Breast epithelium (tissue), 4 donors: ENCODE measurements at regions not wholly inside any gene's neighbourhood (a gene's known extent, or its start where the extent isn't known, plus 50 kb on each side); places are given as distances from the start of the nearest gene placed in this dataset.
A peak's percentile ranks its signal among the peaks of the same experiment; 100 is the strongest.

Experiments
- DNase-seq, 2 donors: peaks; one replicate each; pipeline ENCODE4 v3.0.0-alpha.2; 2019; ENCODE audit warnings: low spot score in 2 of 2
- H3K27ac ChIP-seq, 2 donors: fragments of 200-600 bp; sonication (generic) in 1 of 2; one replicate each; pipeline ENCODE4 v1.5.1; 2016 to 2019; ENCODE audit warnings: mild to moderate bottlenecking in 1 of 2
- H3K27me3 ChIP-seq, 2 donors: fragments of 200-600 bp; sonication (generic) in 1 of 2; one replicate each; pipeline versions ENCODE4 v1.5.1 to v1.6.0; 2017 to 2019; ENCODE audit warnings: control low read depth in 1 of 2, mild to moderate bottlenecking in 1 of 2
- H3K36me3 ChIP-seq: fragments of 200-600 bp; one replicate; pipeline ENCODE4 v1.5.1; 2019
- H3K4me1 ChIP-seq, 2 donors: fragments of 200-600 bp; sonication (generic); one replicate each; pipeline ENCODE4 v1.5.1; 2016 to 2019; ENCODE audit warnings: control low read depth in 1 of 2
- H3K4me3 ChIP-seq, 3 donors: fragments of 200-600 bp; sonication (generic); 1 replicate in 2 of 3; 2 replicates in 1 of 3; pipeline ENCODE4 v1.5.1; 2016 to 2019; ENCODE audit warnings: mild to moderate bottlenecking in 3 of 3, moderate library complexity in 2 of 3
- H3K9me3 ChIP-seq, 2 donors: fragments of 200-600 bp; sonication (generic) in 1 of 2; one replicate each; pipeline ENCODE4 v1.5.1; 2016 to 2019; ENCODE audit warnings: control low read depth in 1 of 2
- CTCF ChIP-seq, 3 donors: fragments of 450-650 bp; IDR thresholded peaks; one replicate each; pipeline ENCODE4 v1.5.1; 2016 to 2017; ENCODE audit warnings: antibody characterized with exemption in 3 of 3, mild to moderate bottlenecking in 3 of 3, moderate library complexity in 3 of 3
- POLR2A ChIP-seq: fragments of 450-650 bp; IDR thresholded peaks from one replicate; pipeline ENCODE4 v1.6.1; 2016; ENCODE audit warnings: antibody characterized with exemption, mild to moderate bottlenecking, moderate library complexity
- POLR2AphosphoS5 ChIP-seq, 3 donors: sonication (generic); formaldehyde crosslinking; IDR thresholded peaks; one replicate each; pipeline ENCODE4 v1.6.1; 2017; ENCODE audit warnings: antibody characterized with exemption in 3 of 3
- intact Hi-C: fragments of 100-400 bp; cut with DNase I; formaldehyde crosslinking; loops from one replicate; pipeline ENCODE4 v1.15.1; 2023; ENCODE audit warnings: low total_unique reads

- Histone ChIP-seq H3K4me1 (no peaks in the 10 kb centered on the region), H3K9me3 (no peaks in the 10 kb centered on the region), H3K27ac (no peak overlapping the region), H3K4me3 (no peak overlapping the region), H3K36me3 (no peaks in the 10 kb centered on the region), H3K27me3 (no peaks in the 10 kb centered on the region)
- intact Hi-C loops = no loop called here
- DNase-seq = no peak
- TF ChIP-seq POLR2AphosphoS5 (IDR thresholded peaks at IDR 0.05) = no peak
- TF ChIP-seq CTCF (IDR thresholded peaks at IDR 0.05) = no peak
- TF ChIP-seq POLR2A = no peak
These were observed 70.0 kb upstream of the THUMPD2 start for GRCh38 chr2:39849064-39849463.

GRCh38 chr2:39845460-39846146, 66.5 kb upstream of the THUMPD2 start:
- no peaks in the 10 kb centered on the region for H3K27me3 ChIP-seq
- intact Hi-C loops = no loop called here
- no peaks in the 10 kb centered on the region for H3K4me1 ChIP-seq
- H3K27ac ChIP-seq = no peak overlapping the region
- H3K4me3 ChIP-seq = no peak overlapping the region
- no peaks in the 10 kb centered on the region for H3K9me3 ChIP-seq
- no peak for DNase-seq
- no peaks in the 10 kb centered on the region for H3K36me3 ChIP-seq
- TF ChIP-seq CTCF (IDR thresholded peaks at IDR 0.05) (no peak), POLR2AphosphoS5 (IDR thresholded peaks at IDR 0.05) (no peak)

- TF ChIP-seq CTCF (IDR thresholded peaks at IDR 0.05) (no peak), POLR2A (no peak), POLR2AphosphoS5 (IDR thresholded peaks at IDR 0.05) (no peak)
- Histone ChIP-seq H3K9me3 (peaks cover 0 to 11% of the 10 kb centered on the region in 2 donors), H3K27ac (no peak overlapping the region), H3K4me1 (no peaks in the 10 kb centered on the region), H3K4me3 (no peak overlapping the region), H3K36me3 (no peaks in the 10 kb centered on the region), H3K27me3 (no peaks in the 10 kb centered on the region)
- intact Hi-C loops = no loop called here
- no peak for DNase-seq
These were observed 60.3 kb upstream of the THUMPD2 start for GRCh38 chr2:39839261-39839848.

GRCh38 chr2:39838589-39838988, 59.5 kb upstream of the THUMPD2 start:
- Histone ChIP-seq H3K27ac (no peak overlapping the region), H3K9me3 (peaks cover 0 to 11% of the 10 kb centered on the region in 2 donors), H3K27me3 (no peaks in the 10 kb centered on the region), H3K4me1 (no peaks in the 10 kb centered on the region), H3K36me3 (no peaks in the 10 kb centered on the region), H3K4me3 (no peak overlapping the region)
- TF ChIP-seq POLR2AphosphoS5 (IDR thresholded peaks at IDR 0.05) (no peak), POLR2A (no peak), CTCF (IDR thresholded peaks at IDR 0.05) (no peak)
- DNase-seq = no peak
- intact Hi-C loops = no loop called here

- no peaks in the 10 kb centered on the region for H3K27me3 ChIP-seq
- no peak for TF ChIP-seq POLR2A
- TF ChIP-seq POLR2AphosphoS5 (IDR thresholded peaks at IDR 0.05) = no peak
- TF ChIP-seq CTCF (IDR thresholded peaks at IDR 0.05) = peak in 1 of 3 donors; percentile 16
- no peaks in the 10 kb centered on the region for H3K4me1 ChIP-seq
- no peak overlapping the region for H3K27ac ChIP-seq
- H3K9me3 ChIP-seq = peaks cover 0 to 11% of the 10 kb centered on the region in 2 donors
- no peak for DNase-seq
- intact Hi-C loops = no loop called here
- no peaks in the 10 kb centered on the region for H3K36me3 ChIP-seq
- no peak overlapping the region for H3K4me3 ChIP-seq
These were observed 58.9 kb upstream of the THUMPD2 start for GRCh38 chr2:39837856-39838453.
